NOMO-1 (cell line): ENCODE measurements at regions not wholly inside any gene's neighbourhood (a gene's known extent, or its start where the extent isn't known, plus 50 kb on each side); places are given as distances from the start of the nearest gene placed in this dataset.

Source experiments
- DNase-seq, 2 experiments: peaks; one replicate each; lab custom pipeline; 2025; ENCODE audit not compliant: unreplicated experiment in 2 of 2; lab: John Stamatoyannopoulos, UW

GRCh38 chr14:27075503-27075902 is 477.7 kb upstream of the NOVA1 start:
- no peak for DNase-seq

- no peak for DNase-seq
Measured at GRCh38 chr14:27077214-27077613, 479.4 kb upstream of the NOVA1 start.

GRCh38 chr14:27077710-27078109 is 479.9 kb upstream of the NOVA1 start:
- DNase-seq: no peak

- DNase-seq: no peak
Measured at GRCh38 chr14:27078191-27078590, 480.4 kb upstream of the NOVA1 start.

- no peak for DNase-seq
Measured at GRCh38 chr14:27079716-27080115, 481.9 kb upstream of the NOVA1 start.

GRCh38 chr14:27085500-27085899 is 487.7 kb upstream of the NOVA1 start:
- no peak for DNase-seq

GRCh38 chr14:27090716-27091115 is 492.9 kb upstream of the NOVA1 start:
- DNase-seq: no peak

- DNase-seq: no peak
Measured at GRCh38 chr14:27091973-27092372, 494.1 kb upstream of the NOVA1 start.

GRCh38 chr14:27096091-27096490 is 498.3 kb upstream of the NOVA1 start:
- no peak for DNase-seq

- no peak for DNase-seq
Measured at GRCh38 chr14:27098451-27098850, 500.6 kb upstream of the NOVA1 start.

- DNase-seq: no peak
Measured at GRCh38 chr14:27114180-27114579, 516.3 kb upstream of the NOVA1 start.

GRCh38 chr14:27123162-27123561 is 525.3 kb upstream of the NOVA1 start:
- no peak for DNase-seq

- no peak for DNase-seq
Measured at GRCh38 chr14:27127838-27128237, 530.0 kb upstream of the NOVA1 start.

GRCh38 chr14:27134200-27134599 is 536.4 kb upstream of the NOVA1 start:
- no peak for DNase-seq

GRCh38 chr14:27145170-27145569 is 547.3 kb upstream of the NOVA1 start:
- DNase-seq: no peak

GRCh38 chr14:27148143-27148542 is 550.3 kb upstream of the NOVA1 start:
- no peak for DNase-seq

- no peak for DNase-seq
Measured at GRCh38 chr14:27164139-27164538, 566.3 kb upstream of the NOVA1 start.

- no peak for DNase-seq
Measured at GRCh38 chr14:27175489-27175888, 577.7 kb upstream of the NOVA1 start.

GRCh38 chr14:27181333-27181732 is 583.5 kb upstream of the NOVA1 start:
- DNase-seq: no peak

- no peak for DNase-seq
Measured at GRCh38 chr14:27184427-27184826, 586.6 kb upstream of the NOVA1 start.

- DNase-seq: no peak
Measured at GRCh38 chr14:27186048-27186447, 588.2 kb upstream of the NOVA1 start.

GRCh38 chr14:27187136-27187535 is 589.3 kb upstream of the NOVA1 start:
- no peak for DNase-seq

- no peak for DNase-seq
Measured at GRCh38 chr14:27190296-27190695, 592.5 kb upstream of the NOVA1 start.

- no peak for DNase-seq
Measured at GRCh38 chr14:27199272-27199671, 601.4 kb upstream of the NOVA1 start.
